Loucy (cell line): ENCODE measurements at regions not wholly inside any gene's neighbourhood (a gene's known extent, or its start where the extent isn't known, plus 50 kb on each side); places are given as distances from the start of the nearest gene placed in this dataset.

ENCODE experiments used
- H2AFZ ChIP-seq: fragments of 200-600 bp; sonication (generic); 2 replicates; pipeline ENCODE4 v1.6.0; 2016; ENCODE audit warnings: antibody characterized with exemption, mild to moderate bottlenecking, low read length, moderate library complexity
- H3F3A ChIP-seq: fragments of 200-600 bp; 2 replicates; pipeline ENCODE4 v1.6.0; 2016; ENCODE audit warnings: antibody characterized with exemption, low read depth, mild to moderate bottlenecking
- H3K27me3 ChIP-seq: fragments of 200-600 bp; sonication (generic); 2 replicates; pipeline ENCODE4 v1.6.1; 2014; ENCODE audit warnings: low read length, mild to moderate bottlenecking; ENCODE audit not compliant: insufficient read depth, poor library complexity, severe bottlenecking
- H3K36me3 ChIP-seq: fragments of 200-600 bp; sonication (generic); 2 replicates; pipeline ENCODE4 v1.6.1; 2016; ENCODE audit warnings: low read length; ENCODE audit not compliant: insufficient read depth
- H3K4me1 ChIP-seq: fragments of 200-600 bp; sonication (generic); 2 replicates; pipeline ENCODE4 v1.5.1; 2014; ENCODE audit warnings: low read length, mild to moderate bottlenecking; ENCODE audit not compliant: insufficient read depth, poor library complexity, severe bottlenecking
- H3K4me2 ChIP-seq: fragments of 200-600 bp; sonication (generic); 2 replicates; pipeline ENCODE4 v1.6.0; 2014; ENCODE audit warnings: antibody characterized with exemption, low read length, low read depth, mild to moderate bottlenecking; ENCODE audit not compliant: poor library complexity, severe bottlenecking
- H3K4me3 ChIP-seq: fragments of 200-600 bp; sonication (generic); 2 replicates; pipeline ENCODE4 v1.5.1; 2014; ENCODE audit warnings: low read length, mild to moderate bottlenecking, mixed read lengths; ENCODE audit not compliant: poor library complexity, severe bottlenecking
- H3K79me2 ChIP-seq: fragments of 200-600 bp; sonication (generic); 2 replicates; pipeline ENCODE4 v1.6.1; 2014; ENCODE audit warnings: low read length; ENCODE audit not compliant: insufficient read depth
- H3K9ac ChIP-seq: fragments of 200-600 bp; sonication (generic); 2 replicates; pipeline ENCODE4 v1.6.0; 2014; ENCODE audit warnings: mild to moderate bottlenecking, low read depth, low read length, moderate library complexity; ENCODE audit not compliant: poor library complexity, severe bottlenecking
- H3K9me2 ChIP-seq: fragments of 200-600 bp; sonication (generic); replicated peaks from 2 replicates; pipeline ENCODE4 v1.6.1; 2016; ENCODE audit warnings: low read depth, low read length, mixed read lengths
- H3K9me3 ChIP-seq: fragments of 200-600 bp; sonication (generic); 2 replicates; pipeline ENCODE4 v1.6.1; 2014; ENCODE audit warnings: mild to moderate bottlenecking, antibody characterized with exemption, low read length, low read depth; ENCODE audit not compliant: insufficient read depth
- H4K20me1 ChIP-seq: fragments of 200-600 bp; sonication (generic); 2 replicates; pipeline ENCODE4 v1.6.0; 2014; ENCODE audit warnings: antibody characterized with exemption, low read length, mild to moderate bottlenecking; ENCODE audit not compliant: insufficient read depth, poor library complexity, severe bottlenecking
- EZH2phosphoT487 ChIP-seq: fragments of 200-600 bp; IDR thresholded peaks from 2 replicates; pipeline ENCODE4 v1.6.1; 2018; ENCODE audit warnings: antibody characterized with exemption, mild to moderate bottlenecking, moderate library complexity, borderline replicate concordance
- TF ChIP-seq, protein P1 (sequence below): fragments of 200-600 bp; sonication (generic); conservative IDR thresholded peaks from 2 replicates; pipeline ENCODE4 v1.5.1; 2014; ENCODE audit warnings: mild to moderate bottlenecking, antibody characterized with exemption, low read length

DNA sequence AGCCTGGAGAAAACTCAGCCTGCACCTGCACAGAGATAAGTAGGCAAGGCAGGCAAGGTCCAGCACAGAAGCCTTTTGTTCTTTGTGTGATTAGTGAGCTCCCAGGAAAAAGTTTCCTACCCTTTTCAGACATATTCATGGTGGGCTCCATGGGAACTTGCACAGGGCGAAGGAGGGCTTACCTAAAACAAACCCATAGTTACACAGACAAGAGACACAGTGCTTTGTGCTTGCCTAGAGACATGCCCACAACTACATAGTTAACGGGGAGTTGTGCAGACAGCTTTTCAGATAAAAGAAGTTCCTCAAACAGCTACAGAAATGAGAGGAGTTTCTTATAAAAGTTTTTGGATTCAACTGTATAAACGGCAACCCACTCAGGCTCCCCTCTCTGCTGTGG is 180.5 kb downstream of the GLUD2 start:
- Histone ChIP-seq H4K20me1 (no peaks in the 10 kb centered on the region), H3K4me1 (no peaks in the 10 kb centered on the region), H3K36me3 (no peaks in the 10 kb centered on the region), H3K27me3 (no peaks in the 10 kb centered on the region), H3K9me3 (no peaks in the 10 kb centered on the region), H3F3A (no peaks in the 10 kb centered on the region), H2AFZ (no peak overlapping the region), H3K79me2 (no peaks in the 10 kb centered on the region), H3K9ac (no peak overlapping the region), H3K9me2 (no peaks in the 10 kb centered on the region), H3K4me3 (no peak overlapping the region), H3K4me2 (no peak overlapping the region)
- TF ChIP-seq, protein P1, sequence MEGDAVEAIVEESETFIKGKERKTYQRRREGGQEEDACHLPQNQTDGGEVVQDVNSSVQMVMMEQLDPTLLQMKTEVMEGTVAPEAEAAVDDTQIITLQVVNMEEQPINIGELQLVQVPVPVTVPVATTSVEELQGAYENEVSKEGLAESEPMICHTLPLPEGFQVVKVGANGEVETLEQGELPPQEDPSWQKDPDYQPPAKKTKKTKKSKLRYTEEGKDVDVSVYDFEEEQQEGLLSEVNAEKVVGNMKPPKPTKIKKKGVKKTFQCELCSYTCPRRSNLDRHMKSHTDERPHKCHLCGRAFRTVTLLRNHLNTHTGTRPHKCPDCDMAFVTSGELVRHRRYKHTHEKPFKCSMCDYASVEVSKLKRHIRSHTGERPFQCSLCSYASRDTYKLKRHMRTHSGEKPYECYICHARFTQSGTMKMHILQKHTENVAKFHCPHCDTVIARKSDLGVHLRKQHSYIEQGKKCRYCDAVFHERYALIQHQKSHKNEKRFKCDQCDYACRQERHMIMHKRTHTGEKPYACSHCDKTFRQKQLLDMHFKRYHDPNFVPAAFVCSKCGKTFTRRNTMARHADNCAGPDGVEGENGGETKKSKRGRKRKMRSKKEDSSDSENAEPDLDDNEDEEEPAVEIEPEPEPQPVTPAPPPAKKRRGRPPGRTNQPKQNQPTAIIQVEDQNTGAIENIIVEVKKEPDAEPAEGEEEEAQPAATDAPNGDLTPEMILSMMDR, result no peak
- no peak for TF ChIP-seq EZH2phosphoT487

- no peak overlapping the region for H2AFZ ChIP-seq
- no peaks in the 10 kb centered on the region for H3K9me2 ChIP-seq
- H3K9me3 ChIP-seq, result no peaks in the 10 kb centered on the region
- no peaks in the 10 kb centered on the region for H4K20me1 ChIP-seq
- H3K4me2 ChIP-seq, result no peak overlapping the region
- H3K36me3 ChIP-seq, result no peaks in the 10 kb centered on the region
- no peaks in the 10 kb centered on the region for H3K27me3 ChIP-seq
- no peaks in the 10 kb centered on the region for H3F3A ChIP-seq
- TF ChIP-seq, protein P1, result no peak
- no peak for TF ChIP-seq EZH2phosphoT487
- H3K9ac ChIP-seq, result no peak overlapping the region
- no peaks in the 10 kb centered on the region for H3K79me2 ChIP-seq
- no peaks in the 10 kb centered on the region for H3K4me1 ChIP-seq
- no peak overlapping the region for H3K4me3 ChIP-seq
Measured at GRCh38 chrX:121231566-121232358, 184.4 kb downstream of the GLUD2 start.

DNA sequence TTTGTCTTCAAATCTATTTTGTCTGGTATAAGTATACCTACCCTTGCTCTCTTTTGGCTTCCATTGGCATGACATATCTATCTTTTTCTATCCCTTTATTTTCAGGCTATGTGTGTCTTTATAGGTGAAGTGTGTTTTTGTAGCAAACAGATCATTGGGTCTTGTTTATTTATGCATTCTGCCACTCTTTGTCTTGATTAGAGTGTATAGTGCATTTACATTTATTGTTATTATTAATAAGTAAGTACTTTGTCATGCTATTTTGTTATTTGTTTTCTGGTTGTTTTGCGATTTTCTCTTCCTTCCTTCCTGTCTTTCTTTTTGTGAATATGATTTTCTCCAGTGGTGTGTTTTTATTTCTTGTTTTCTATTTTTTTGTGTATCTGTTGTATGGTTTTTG is 188.6 kb downstream of the GLUD2 start:
- no peak for TF ChIP-seq EZH2phosphoT487
- TF ChIP-seq, protein P1, result no peak
- no peak overlapping the region for H3K4me2 ChIP-seq
- no peak overlapping the region for H3K4me3 ChIP-seq
- H3K9ac ChIP-seq, result no peak overlapping the region
- H2AFZ ChIP-seq, result no peak overlapping the region
- H3F3A ChIP-seq, result no peaks in the 10 kb centered on the region
- no peaks in the 10 kb centered on the region for H3K9me2 ChIP-seq
- H3K36me3 ChIP-seq, result no peaks in the 10 kb centered on the region
- H4K20me1 ChIP-seq, result no peaks in the 10 kb centered on the region
- no peaks in the 10 kb centered on the region for H3K79me2 ChIP-seq
- no peaks in the 10 kb centered on the region for H3K4me1 ChIP-seq
- H3K9me3 ChIP-seq, result no peaks in the 10 kb centered on the region
- no peaks in the 10 kb centered on the region for H3K27me3 ChIP-seq
